ENCODE measurements at regions not wholly inside any gene's neighbourhood (a gene's known extent, or its start where the extent isn't known, plus 50 kb on each side); places are given as distances from the start of the nearest gene placed in this dataset.

DNA sequence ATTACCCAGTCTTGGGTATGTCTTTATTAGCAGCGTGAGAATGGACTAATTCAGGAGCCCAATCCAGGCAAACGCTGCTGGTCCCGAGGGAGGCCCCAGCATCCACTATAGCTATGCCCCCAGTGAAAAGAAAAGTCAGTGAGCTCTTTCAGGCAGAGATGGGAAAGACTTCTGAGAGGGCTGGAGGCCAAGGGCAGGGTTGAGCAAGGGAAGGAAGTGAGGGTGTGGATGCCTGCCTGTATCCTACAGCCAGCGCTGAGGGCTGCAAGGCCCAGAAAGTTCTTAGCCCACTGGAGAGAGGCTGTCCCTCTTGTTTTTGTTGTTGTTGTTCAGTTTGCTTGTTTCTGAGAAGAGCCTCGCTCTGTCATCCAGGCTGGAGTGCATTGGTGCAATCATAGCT lies 261.6 kb downstream of the ZEB1 start:
- H3K27ac Mint-ChIP-seq = no peak overlapping the region
- H3K4me1 Mint-ChIP-seq = peaks cover 6% of the 10 kb centered on the region
- H3K4me3 Mint-ChIP-seq = no peak overlapping the region
- peaks cover 6% of the 10 kb centered on the region for H3K27me3 Mint-ChIP-seq
- no peaks in the 10 kb centered on the region for H3K9me3 Mint-ChIP-seq
- no peaks in the 10 kb centered on the region for H3K36me3 Mint-ChIP-seq

All from activated naive CD4-positive, alpha-beta T cell treated with anti-CD3 and anti-CD28 coated beads, Interleukin-2, amount 50 U/mL, for 24 hours (primary cell).